ENCODE measurements at regions not wholly inside any gene's neighbourhood (a gene's known extent, or its start where the extent isn't known, plus 50 kb on each side); places are given as distances from the start of the nearest gene placed in this dataset.

- peaks cover 11% of the 10 kb centered on the region for H3K27me3 Mint-ChIP-seq (ENCODE audit: low read depth, poor library complexity)
- no peak overlapping the region for H3K27ac Mint-ChIP-seq
- H3K36me3 Mint-ChIP-seq (ENCODE audit: low read depth), result no peaks in the 10 kb centered on the region
- peaks cover 4% of the 10 kb centered on the region for H3K4me1 Mint-ChIP-seq
- no peak for DNase-seq
- peaks cover 18% of the 10 kb centered on the region for H3K9me3 Mint-ChIP-seq
- no peak overlapping the region for H3K4me3 Mint-ChIP-seq
- TF ChIP-seq, protein P1, sequence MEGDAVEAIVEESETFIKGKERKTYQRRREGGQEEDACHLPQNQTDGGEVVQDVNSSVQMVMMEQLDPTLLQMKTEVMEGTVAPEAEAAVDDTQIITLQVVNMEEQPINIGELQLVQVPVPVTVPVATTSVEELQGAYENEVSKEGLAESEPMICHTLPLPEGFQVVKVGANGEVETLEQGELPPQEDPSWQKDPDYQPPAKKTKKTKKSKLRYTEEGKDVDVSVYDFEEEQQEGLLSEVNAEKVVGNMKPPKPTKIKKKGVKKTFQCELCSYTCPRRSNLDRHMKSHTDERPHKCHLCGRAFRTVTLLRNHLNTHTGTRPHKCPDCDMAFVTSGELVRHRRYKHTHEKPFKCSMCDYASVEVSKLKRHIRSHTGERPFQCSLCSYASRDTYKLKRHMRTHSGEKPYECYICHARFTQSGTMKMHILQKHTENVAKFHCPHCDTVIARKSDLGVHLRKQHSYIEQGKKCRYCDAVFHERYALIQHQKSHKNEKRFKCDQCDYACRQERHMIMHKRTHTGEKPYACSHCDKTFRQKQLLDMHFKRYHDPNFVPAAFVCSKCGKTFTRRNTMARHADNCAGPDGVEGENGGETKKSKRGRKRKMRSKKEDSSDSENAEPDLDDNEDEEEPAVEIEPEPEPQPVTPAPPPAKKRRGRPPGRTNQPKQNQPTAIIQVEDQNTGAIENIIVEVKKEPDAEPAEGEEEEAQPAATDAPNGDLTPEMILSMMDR (IDR thresholded peaks at IDR 0.05), result no peak
These were observed 85.8 kb upstream of the MVB12B start for GRCh38 chr9:126240835-126241234.

GRCh38 chr9:126248680-126249079 is 77.9 kb upstream of the MVB12B start:
- TF ChIP-seq, protein P1 (IDR thresholded peaks at IDR 0.05), result no peak
- no peak overlapping the region for H3K4me3 Mint-ChIP-seq
- peaks cover 12% of the 10 kb centered on the region for H3K27me3 Mint-ChIP-seq (ENCODE audit: low read depth, poor library complexity)
- H3K27ac Mint-ChIP-seq, result no peak overlapping the region
- peaks cover 53% of the 10 kb centered on the region for H3K9me3 Mint-ChIP-seq
- no peak for DNase-seq
- peaks cover 8% of the 10 kb centered on the region for H3K36me3 Mint-ChIP-seq (ENCODE audit: low read depth)
- no peaks in the 10 kb centered on the region for H3K4me1 Mint-ChIP-seq

- TF ChIP-seq, protein P1 (IDR thresholded peaks at IDR 0.05), result no peak
- no peak overlapping the region for H3K27ac Mint-ChIP-seq
- H3K4me1 Mint-ChIP-seq, result no peaks in the 10 kb centered on the region
- H3K36me3 Mint-ChIP-seq (ENCODE audit: low read depth), result no peaks in the 10 kb centered on the region
- H3K27me3 Mint-ChIP-seq (ENCODE audit: low read depth, poor library complexity), result peaks cover 49% of the 10 kb centered on the region
- no peak for DNase-seq
- H3K4me3 Mint-ChIP-seq, result no peak overlapping the region
- H3K9me3 Mint-ChIP-seq, result no peaks in the 10 kb centered on the region
These were observed 64.9 kb upstream of the MVB12B start for GRCh38 chr9:126261584-126262356.

GRCh38 chr9:126262738-126263137 is 63.9 kb upstream of the MVB12B start:
- TF ChIP-seq, protein P1 (IDR thresholded peaks at IDR 0.05), result no peak
- H3K27ac Mint-ChIP-seq, result no peak overlapping the region
- H3K9me3 Mint-ChIP-seq, result no peaks in the 10 kb centered on the region
- H3K4me3 Mint-ChIP-seq, result no peak overlapping the region
- no peak for DNase-seq
- H3K36me3 Mint-ChIP-seq (ENCODE audit: low read depth), result no peaks in the 10 kb centered on the region
- H3K4me1 Mint-ChIP-seq, result no peaks in the 10 kb centered on the region
- peaks cover 42% of the 10 kb centered on the region for H3K27me3 Mint-ChIP-seq (ENCODE audit: low read depth, poor library complexity)

DNA sequence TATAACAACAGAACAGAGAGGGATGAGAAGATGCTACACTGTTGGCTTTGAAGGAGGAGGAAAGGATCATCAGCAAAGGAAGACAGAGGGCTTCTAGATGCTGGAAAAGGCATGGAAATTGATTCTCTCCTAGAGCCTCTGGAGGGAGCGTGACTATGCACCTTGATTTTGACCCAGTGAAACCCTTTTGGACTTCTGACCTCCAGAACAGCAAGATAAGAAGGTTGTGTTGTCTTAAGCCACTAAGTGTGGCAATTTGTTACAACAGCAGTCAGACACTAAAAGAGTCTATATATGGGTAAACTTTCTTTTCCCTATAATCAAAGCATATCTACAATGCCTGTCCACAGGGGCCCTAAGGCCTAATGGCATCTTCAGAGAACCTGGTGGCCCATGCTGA is 56.1 kb upstream of the MVB12B start:
- H3K4me1 Mint-ChIP-seq, result peaks cover 11% of the 10 kb centered on the region
- H3K36me3 Mint-ChIP-seq (ENCODE audit: low read depth), result no peaks in the 10 kb centered on the region
- peaks cover 12% of the 10 kb centered on the region for H3K9me3 Mint-ChIP-seq
- H3K4me3 Mint-ChIP-seq, result no peak overlapping the region
- H3K27ac Mint-ChIP-seq, result no peak overlapping the region
- DNase-seq, result no peak
- H3K27me3 Mint-ChIP-seq (ENCODE audit: low read depth, poor library complexity), result peaks cover 11% of the 10 kb centered on the region
- TF ChIP-seq, protein P1 (IDR thresholded peaks at IDR 0.05), result no peak

Measured in nephron progenitor cell (in vitro differentiated cells).